GM12873 (cell line): ENCODE measurements at regions not wholly inside any gene's neighbourhood (a gene's known extent, or its start where the extent isn't known, plus 50 kb on each side); places are given as distances from the start of the nearest gene placed in this dataset.

Experiments
- TF ChIP-seq, protein P1 (sequence below): IDR thresholded peaks from 2 replicates; pipeline ENCODE4 v1.5.1; 2012; ENCODE audit warnings: low read depth, mild to moderate bottlenecking, moderate library complexity, low read length, control low read depth; ENCODE audit not compliant: insufficient read depth; ENCODE audit errors: missing control alignments

DNA sequence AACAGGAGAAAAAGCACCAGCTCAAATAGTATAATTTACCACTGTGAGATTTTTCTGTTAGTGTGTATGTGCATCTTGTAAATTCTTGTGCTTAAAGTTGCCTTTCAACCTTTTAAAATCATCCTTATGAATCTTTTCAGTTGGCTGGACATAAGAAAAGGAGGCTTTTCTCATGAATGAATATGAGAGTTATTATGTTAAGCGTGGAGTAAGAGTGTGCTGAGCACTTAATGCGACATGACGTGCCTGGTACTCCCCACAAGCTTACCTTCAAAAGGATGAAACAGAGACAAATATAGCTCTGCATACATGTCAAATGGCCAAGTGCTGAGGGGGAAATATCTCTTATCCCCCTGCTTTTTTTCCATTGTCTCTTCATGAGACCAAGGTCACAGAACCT, 85.3 kb upstream of the ADGRL2 start:
- TF ChIP-seq, protein P1, sequence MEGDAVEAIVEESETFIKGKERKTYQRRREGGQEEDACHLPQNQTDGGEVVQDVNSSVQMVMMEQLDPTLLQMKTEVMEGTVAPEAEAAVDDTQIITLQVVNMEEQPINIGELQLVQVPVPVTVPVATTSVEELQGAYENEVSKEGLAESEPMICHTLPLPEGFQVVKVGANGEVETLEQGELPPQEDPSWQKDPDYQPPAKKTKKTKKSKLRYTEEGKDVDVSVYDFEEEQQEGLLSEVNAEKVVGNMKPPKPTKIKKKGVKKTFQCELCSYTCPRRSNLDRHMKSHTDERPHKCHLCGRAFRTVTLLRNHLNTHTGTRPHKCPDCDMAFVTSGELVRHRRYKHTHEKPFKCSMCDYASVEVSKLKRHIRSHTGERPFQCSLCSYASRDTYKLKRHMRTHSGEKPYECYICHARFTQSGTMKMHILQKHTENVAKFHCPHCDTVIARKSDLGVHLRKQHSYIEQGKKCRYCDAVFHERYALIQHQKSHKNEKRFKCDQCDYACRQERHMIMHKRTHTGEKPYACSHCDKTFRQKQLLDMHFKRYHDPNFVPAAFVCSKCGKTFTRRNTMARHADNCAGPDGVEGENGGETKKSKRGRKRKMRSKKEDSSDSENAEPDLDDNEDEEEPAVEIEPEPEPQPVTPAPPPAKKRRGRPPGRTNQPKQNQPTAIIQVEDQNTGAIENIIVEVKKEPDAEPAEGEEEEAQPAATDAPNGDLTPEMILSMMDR, result no peak

DNA sequence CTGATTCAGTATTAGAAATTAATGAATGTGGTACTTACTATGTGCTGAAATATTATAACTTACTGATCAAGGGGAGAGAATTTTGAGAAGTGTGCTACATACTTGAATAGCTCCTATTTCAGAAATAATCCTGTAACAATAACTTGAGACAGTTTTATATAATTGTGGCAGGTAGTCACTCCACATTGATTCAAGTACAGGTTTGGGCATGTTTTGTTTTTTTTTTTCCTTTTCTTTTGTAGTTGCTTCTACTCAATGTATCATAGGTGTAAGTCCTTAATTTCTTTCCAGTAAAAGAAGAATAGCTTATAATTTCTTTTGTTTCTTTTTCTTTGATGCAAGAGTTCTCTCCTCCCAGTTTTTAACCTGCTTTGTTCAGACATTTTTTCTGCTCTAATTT, 86.1 kb upstream of the ADGRL2 start:
- TF ChIP-seq, protein P1, result no peak

- TF ChIP-seq, protein P1, result no peak
Measured at GRCh38 chr1:81712425-81712824, 88.3 kb upstream of the ADGRL2 start.

GRCh38 chr1:81710857-81711256, 89.9 kb upstream of the ADGRL2 start:
- TF ChIP-seq, protein P1, result no peak

DNA sequence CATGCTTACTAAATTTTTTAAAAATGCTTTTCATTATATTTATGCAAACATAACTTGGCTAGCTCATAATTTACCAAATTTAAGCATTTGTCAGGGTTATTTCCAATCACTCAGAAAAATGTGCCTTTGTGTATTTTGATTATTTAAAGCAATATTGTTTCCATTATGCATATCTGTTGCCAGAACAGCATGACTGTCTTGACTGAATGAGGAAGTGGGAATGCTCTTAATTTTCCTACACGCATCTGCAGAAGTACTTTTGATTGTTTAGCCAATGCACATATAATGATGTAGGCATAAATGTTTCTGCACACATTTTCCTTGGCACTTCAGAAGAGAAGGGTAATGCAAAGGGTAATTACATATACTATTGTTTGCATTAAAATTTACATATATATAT, 92.5 kb upstream of the ADGRL2 start:
- TF ChIP-seq, protein P1, result no peak

DNA sequence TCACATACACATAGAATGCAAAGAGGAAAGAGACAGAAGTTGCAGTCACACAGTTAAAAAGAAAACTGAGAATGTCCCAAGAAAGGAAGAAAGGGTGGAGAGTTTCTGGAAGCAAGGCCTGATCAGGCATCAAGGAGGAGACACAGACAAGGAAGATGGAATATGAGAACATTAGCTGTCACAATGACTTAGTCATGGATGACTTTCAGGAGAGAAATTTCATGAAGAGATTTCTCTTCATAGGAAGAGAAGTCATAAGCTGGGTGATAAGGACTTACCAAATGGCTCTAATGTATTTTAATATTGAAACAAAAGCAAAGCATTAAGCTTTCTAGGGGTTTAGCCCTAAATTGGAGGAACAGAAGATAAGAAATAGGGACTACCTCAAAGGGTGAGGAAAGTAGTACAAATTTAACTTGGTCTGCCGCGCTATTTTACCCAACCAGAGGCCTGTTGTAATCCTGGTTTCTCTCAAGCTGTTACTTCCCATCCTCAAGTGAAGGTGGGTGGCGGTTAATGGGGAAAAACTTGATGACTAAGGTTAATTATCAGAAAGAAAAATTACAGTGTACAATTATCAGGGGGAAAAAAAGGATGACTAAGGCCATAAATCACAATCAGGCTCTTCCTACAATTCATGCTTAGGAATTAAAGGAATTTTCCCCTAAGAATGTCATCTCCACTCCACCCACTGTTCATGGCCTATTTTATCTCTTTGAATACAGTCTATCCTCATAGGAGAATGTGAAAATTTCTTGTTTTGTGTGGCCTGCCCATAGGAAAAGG, 93.9 kb upstream of the ADGRL2 start:
- TF ChIP-seq, protein P1, result no peak

GRCh38 chr1:81703756-81704463, 96.8 kb upstream of the ADGRL2 start:
- TF ChIP-seq, protein P1, result no peak
